ENCODE measurements at regions not wholly inside any gene's neighbourhood (a gene's known extent, or its start where the extent isn't known, plus 50 kb on each side); places are given as distances from the start of the nearest gene placed in this dataset.

DNA sequence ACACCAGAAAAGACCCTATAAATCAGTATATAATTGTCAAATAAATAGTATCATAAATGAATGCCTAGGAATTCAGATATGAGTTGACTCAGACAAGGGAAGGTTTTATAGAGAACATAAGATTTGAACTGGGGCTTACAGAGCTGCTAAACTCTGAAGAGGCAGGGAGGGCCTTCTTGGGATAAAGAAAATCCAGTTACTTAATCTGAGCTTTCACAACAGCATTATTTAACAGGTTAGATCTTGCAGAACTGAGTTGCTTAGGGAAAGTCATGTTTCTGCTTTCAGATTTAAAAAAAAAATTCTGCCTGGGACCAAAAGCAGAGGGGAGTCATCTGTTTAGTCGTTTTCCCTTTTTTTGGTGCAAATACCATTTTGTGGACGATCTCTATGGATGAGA lies 594.8 kb upstream of the FZD8 start:
- DNase-seq, result no peak

DNA sequence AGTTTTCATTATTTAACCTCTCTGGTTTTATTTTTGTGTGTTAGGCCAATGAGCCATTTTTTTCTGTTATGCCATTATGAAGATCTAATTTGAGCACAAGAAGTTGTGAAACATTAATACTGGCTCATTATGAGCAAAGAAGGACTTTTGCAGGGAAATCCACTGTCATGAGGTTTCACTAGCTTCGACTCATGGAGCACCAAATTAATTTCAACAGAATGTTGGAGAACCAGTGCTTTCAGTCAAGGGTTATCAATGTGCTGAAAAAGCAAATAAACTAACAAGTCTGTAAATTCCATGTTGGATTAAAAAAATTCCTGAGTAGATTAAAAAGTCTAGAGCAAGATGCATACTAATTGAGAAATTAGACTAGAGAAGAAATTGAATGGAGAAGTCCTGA lies 594.2 kb upstream of the FZD8 start:
- no peak for DNase-seq

DNA sequence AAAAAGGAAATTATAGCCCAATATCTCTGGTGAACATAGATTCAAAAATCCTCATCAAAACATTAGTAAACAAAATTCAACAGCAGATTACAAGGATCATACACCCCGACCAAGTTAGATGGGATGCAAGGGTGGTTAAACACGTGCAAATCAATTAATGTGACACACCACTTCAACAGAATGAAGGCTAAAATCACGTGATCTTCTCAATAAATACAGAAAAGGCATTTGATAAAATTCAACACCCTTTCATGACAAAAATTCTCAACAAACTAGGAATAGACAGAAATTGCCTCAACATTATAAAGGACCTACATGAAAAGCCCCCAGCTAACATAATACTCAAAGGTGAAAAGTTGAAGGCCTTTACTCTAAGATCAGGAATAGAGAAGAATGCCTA lies 590.8 kb upstream of the FZD8 start:
- no peak for DNase-seq

DNA sequence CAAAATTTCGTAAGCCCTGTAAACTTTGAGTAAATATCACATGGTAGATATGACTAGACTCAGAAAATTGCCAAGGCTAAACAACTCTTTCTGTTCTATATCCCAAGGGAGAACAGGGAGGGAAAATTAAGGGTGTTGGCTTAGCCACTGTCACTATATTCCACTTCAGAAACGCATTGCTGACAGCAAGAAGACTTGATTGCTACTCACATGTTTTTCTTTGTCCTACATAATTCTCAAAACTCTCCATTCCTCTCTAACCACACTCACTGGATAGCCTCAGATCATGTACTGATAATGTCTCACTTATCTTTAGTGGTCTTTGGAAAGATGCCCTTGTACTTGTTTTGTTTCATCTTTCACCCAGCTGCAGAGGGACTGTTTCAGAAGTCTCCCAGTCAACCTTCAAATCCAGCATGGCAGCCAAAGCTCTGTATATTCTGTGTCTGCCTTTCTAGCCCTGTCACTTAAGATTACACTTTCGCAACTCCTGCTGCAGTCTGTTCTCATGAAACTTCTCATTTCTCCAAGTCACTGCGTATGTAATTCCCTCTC lies 582.4 kb upstream of the FZD8 start:
- no peak for DNase-seq

DNA sequence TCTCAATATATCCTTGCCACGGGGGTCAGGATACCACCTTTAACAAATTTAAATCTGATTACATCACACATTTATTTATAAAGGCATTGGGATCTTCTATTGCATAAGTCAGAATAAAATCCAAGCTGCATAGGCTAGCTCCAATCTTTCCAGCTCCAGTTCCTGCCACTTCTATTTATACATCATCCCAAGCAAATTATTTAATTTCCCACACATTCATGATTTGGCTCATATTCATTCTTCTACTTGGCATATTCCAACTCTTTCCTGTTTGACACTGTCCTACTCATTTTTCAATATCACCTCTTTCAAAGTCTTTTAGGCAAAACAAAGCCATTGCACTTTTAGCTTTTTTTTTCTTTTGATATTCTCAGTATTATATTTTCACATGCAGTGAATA lies 579.0 kb upstream of the FZD8 start:
- no peak for DNase-seq

DNA sequence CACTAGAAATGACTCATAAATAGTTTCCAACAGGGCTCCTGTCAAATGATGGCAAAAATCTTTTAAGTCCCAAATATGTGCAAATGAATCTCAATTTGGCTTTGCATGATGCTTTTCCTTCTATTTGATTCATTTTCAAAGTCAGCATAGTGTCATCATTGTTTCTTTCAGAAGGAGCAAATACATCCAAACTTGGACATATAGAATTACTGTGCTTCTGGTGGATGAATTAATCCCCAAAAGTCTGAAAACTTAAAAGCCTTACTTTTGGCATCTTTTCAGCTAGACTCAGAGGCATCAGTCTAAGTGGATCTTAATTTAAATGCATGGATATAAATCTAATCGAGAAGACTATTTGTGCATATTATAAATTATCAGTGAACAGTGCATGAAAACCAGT lies 578.1 kb upstream of the FZD8 start:
- DNase-seq, result no peak

DNA sequence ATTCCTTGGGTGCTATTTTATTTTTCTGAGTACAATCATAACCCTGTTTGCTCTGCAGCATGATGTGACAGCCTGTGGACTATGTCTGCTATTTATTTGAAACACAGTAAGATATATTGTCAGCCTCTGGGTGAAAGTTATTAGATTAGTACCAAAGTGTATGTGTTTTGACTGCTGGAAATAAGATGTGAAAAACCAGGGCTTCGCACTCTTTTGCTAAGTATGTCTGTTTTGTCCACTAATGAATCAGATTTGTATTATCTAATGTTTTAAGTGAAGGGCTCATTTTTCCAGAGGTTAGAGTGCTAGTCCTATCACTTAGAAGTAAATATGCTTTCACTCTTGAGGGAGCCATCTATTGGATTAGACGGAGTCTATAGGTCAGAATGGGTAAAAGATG lies 569.8 kb upstream of the FZD8 start:
- DNase-seq, result no peak

DNA sequence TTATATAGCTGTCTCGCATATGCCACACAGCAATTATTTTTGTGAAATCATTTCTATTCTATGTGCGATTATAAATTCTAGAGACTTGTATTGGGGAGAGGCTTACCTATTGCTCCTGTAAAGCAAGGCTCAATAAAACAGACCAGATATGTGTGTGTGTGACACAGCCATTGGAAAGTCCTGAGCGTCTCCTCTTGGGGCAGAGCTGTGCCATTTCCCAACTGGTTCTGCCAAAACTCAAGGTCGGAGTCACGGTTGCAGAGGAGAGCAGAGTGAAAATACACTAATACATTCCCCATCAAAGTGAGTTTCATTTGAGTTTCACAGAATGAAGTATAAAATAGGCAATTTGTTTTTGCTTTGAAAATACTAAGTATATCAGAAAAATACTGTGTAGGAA lies 567.4 kb upstream of the FZD8 start:
- no peak for DNase-seq

DNA sequence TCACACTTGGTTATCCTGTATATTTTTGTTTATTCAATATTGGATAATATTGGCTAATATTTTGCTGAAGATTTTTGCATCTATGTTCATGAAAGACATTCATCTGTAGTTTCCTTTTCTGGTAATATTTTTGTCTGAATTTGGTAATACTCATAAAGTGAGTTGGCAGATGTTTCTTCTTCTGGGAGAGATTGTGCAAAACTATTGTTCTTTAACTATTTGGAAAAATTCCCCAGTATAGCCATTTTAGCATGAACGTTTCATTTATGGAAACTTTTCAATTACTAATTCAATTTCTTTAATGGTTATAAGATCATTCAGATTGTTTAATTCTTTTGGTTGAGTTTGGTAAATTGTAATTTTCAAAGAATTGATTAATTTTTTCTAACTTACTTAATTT lies 560.8 kb upstream of the FZD8 start:
- no peak for DNase-seq

DNA sequence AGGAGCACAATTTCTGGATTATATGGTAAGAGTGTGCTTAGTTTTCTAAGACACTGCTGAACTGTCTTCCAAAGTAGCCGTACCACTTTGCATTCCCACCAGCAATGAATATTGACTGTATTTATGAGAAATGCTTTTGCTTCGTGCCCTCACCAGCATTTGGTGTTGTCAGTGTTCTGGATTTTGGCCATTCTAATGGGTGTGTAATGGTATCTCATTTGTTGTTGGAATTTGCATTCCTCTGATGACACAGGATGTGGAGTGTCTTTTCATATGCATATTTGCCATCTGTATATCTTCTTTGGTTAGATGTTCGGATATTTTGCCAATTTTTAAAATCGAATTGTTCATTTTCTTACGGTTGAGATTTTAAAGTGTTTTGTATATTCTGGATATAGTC lies 558.5 kb upstream of the FZD8 start:
- no peak for DNase-seq

DNA sequence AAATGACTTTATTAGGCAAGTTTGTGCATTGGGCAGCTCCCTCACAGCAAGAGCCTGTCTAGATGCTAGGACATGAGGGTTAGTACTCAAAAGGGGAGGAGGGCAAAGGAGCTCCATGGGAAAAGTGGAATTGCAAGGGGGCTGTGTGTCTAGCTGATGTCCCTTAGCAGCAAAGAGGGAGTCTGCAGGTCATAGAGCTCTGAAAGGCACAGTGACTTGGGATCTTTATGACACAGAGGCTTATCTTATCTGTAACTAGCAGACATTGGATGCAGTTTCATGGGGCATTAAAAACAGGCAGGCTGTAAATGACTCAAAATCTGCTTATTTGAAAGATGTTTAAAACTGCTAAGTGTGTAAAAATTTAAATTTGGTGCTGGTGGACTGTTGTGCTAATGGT lies 556.2 kb upstream of the FZD8 start:
- no peak for DNase-seq

DNA sequence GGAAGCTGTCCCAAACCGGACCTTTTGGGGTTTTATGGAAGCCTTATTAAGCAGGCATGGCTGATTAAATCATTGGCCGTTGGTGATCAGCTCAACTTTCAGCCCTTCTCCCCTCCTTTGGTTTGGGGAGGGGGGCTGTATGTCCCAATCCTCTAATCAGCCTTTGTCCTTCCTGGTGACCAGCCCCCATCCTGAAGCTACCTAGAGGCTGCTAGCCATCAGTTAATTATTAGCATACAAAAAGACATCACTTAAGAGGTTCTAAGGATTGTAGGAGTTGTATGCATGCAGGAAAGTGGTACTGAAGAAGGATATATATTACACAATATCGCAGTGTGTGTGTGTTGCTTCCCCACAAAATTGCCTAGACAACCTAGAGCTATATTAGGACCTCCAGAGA lies 553.3 kb upstream of the FZD8 start:
- no peak for DNase-seq

DNA sequence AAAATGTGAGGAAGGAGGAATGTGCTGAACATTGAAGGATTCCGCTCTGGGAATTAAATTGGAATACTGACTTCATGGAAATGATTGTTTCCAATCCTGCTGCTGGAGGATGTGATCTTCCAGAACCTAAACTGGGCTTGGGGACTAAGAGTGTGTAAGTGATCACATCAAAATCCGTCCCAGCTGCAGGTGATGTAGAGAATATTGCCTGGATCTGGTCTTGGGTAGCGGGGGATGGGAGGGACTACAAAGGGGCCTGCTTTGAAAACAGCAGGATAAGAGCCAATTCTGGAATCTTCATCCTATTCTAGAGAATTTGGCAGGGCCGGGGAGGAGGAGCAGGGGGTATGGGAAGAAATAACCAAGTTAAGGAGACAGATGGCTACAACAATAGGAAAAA lies 552.2 kb upstream of the FZD8 start:
- DNase-seq, result no peak

DNA sequence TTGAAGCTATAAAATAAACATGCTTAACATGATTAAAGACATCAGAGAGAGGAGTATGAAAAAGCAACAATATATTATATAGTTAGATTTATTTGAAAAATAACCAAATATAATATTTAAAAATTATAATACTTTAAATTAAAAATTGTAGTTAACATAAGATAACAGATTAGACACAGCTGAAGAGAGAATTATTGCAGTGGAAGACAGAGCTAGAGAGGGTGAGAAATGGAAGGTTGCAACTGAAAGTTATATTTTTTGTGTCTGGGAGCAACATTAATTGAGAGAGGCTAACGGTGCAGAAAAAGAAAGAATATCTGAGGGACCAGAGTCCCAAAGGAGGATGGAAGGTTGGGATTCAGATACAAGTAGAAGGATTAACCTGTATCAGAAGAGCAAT lies 548.9 kb upstream of the FZD8 start:
- DNase-seq, result no peak

DNA sequence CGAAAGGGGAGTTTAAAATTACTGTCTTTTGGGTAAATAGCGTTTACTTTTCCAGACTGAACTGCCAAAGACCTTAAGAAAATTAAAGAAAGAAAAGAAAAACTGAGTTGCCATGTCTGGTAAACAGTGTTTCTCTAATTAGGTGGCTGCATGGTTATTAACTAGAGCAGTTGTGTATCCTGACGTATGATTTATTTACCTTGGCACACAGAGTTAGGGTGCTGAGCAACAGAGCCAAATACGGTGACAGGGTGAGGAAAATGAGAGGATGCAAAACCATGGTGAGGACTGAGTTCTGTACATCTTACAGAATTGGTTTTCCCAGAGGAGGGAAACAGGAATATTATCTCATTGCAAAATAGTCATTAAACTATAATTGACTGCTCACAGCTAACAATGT lies 546.4 kb upstream of the FZD8 start:
- no peak for DNase-seq

DNA sequence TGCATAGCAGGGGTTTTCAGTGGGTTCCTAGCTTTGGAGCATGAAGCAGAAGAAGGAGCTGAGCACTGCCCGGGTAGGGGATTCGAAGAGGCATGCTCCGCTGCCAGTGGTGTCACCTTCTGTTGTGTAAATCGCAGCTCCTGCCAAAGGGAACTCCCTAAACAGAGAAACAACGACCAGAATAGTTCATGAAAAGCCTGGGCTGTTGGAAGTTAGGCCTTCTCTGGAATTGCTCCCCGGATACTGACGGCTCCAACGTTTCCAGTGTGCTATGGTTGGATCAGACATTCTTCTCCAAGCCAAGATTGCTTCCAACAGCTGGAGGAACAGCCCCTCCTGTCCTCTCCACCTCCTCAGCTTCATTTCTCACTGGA lies 546.0 kb upstream of the FZD8 start:
- DNase-seq, result no peak

DNA sequence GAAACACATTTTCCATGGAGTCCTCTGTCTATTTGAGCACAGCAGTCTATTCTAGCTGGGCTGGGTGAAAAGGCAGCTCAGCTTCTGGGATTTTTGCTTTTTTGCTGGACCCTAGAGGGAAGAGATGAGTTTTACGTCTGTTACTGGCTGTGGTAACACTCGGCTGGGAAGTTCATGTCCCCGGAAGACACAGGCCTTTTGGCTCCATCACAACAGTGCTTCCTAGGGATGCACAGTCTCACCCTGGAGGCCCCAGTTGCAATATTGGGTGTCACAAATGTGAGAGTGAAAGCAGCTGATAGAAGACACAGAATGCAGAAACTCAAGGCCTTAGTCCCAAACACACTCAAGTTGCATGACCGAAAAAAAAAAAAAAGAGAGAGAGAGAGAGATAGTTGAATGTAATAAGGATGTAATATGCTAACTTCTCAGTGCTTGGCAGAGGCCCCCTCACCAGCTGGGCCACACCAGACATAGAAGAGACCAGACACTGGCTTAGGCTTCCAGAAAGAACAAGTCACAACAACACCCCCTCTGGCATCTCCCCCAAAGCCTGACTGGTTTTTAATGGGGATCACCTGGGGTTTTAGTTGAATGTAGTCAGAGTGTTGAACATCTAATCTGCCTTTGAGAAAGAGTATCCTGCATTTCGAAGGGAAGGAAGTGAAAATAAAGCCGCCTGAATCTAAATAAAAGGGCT lies 545.4 kb upstream of the FZD8 start:
- DNase-seq, result no peak

DNA sequence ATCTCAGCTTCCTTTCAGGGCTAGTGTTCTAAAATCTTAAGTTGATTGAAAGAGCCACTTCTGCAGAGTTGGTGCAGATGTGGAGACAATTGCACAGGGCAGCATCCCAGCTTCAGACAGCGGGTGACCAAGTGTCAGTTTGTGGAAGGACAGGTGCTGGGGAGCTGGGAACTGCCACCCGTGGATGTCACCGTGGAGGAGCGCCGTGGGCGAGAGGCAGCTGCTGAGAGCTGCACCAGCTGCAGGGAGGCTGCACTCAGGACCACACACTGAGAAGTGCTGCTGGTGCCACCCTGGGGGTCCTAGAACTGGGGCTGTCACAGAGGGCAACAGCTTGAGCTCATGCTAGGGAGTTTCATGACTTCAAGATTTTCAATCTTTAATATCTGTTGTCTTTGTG lies 543.0 kb upstream of the FZD8 start:
- DNase-seq, result no peak

DNA sequence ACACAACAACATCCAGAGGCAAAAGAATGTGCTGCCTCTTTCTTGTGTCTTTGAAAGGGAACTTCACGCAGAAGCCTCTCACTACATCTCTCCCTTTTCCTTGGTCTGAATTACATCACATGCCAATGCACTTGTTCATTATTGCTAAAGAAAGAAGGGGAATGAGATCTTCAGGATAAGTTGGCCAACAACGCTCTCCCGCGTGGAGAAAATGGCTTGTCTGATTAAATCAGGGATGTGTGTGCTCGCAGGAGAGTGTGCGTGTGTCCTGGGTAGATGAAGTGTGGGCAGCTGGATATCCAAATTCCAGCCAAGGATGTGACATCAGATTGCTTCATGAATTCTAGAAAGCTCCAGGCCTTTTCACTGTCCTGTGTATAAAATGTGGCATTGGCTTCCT lies 541.6 kb upstream of the FZD8 start:
- DNase-seq, result no peak

DNA sequence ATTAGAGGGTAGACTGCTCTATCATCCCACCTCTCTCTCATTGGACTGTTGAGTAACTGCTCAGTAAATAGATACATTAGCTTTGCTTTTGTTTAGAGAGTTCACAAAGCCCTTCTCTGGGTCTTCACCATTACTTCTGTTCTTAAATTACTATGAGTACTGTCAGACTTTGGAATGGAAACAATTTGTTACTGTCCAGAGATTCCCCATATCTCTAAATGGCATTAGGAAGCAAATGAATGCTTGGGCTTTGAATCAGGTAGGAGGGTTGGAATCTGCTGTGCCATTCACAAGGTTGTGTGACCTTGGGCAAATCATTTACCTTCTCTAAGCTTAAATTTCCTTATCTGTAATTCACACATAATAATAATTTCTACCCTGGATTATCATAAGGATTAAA lies 541.0 kb upstream of the FZD8 start:
- no peak for DNase-seq

DNA sequence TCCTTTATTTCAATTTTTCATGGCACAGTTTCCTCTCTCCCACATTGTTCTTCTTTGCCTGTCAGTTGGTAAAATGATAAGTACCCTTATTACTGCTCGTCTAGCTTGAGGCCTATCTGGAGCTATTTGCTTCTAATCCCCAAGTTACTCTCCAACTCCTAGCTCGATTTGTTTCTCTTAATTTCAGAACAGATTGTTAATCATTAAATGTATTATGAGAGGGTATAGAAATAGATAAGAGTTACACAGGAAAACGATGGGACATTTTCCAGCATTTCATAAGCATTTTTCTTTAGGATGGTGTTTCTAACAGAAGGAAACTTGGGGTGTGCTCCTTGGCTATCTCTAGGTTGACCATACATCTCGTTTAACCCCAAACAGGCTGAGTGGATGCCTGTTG lies 540.5 kb upstream of the FZD8 start:
- DNase-seq, result no peak

DNA sequence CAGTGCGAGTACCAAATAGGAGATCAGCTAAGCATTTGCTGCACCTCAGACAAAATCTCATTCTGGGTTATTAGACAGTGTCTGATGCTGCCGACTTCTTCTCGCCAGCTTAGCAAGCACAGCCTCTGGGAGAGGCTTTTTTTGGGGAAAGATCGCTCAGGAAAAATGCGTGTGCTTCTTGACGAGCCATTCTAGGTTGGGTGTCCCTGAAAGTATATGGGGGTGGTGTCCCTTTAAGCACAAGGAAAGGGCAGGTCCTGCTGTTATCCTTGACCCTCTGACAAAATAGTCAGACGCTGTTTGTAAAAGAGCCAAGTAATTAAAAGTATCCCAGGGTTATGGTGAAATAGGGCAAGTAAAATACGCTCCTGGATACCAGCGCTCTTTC lies 540.1 kb upstream of the FZD8 start:
- DNase-seq, result no peak

DNA sequence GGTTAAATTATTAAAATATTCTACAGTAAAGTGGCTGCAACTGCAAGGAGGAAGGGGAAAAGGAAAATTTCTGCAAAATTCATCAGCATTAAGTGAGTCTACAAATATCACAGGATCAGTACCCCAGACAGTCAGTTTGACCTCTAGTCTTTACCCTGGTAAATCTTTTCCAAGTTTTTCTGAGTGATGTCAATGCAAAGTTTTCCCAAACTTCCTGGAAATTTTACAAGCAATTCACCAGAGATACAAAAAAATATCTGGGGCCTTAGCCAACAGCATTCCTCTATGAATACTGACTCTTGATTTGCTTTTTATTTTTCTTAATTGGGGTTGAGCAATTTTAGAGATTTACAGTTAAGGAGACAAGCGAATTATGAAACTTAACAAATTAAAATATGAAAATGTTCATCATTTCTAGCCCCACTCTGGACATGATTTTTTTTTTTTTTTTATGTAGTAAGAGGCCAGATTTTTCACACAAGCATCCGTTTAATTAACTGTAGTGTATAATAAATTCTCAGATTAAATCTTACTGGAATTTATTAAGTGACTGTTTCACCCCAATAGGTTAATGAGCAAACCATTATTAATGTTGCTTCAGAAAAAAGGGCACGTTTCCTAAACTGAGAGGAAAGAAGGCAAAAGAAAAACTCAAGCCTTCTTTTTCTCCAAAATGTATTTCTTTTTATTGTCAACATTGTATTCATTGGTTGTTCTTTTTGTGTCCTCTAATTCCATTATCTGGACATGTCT lies 539.5 kb upstream of the FZD8 start:
- DNase-seq, result no peak

DNA sequence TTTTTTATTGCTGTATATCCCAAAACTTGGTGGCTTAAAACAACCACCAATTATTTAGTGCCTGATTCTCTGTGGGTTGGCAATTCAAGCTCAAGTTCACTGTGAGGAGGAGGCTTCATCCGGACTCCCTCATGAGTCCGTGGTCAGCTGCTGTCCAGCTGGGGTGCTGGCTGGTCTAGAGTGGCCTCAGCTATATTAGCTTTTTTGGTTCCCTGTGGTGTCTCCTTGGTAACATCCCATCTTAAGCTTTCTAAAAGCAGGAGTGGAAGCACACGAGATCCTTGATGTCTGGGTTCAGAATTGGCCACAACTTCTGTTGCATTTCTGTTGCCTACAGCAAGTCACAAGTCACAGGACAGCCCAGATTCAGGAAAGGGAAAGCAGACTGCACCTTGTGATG lies 536.5 kb upstream of the FZD8 start:
- DNase-seq, result no peak

Measured in hypothalamus (tissue), 51 donors.